CD14-positive monocyte (primary cell): ENCODE measurements at regions not wholly inside any gene's neighbourhood (a gene's known extent, or its start where the extent isn't known, plus 50 kb on each side); places are given as distances from the start of the nearest gene placed in this dataset.

ENCODE experiments used
- DNase-seq, 3 donors: peaks; one replicate each; pipeline ENCODE4 v3.0.0-alpha.2; 2011 to 2022
- H2AFZ ChIP-seq: 2 replicates; pipeline ENCODE4 v1.6.0; 2012; ENCODE audit warnings: mild to moderate bottlenecking, low read depth, low read length, inconsistent platforms; ENCODE audit not compliant: insufficient read depth, poor library complexity, severe bottlenecking
- H3K27ac ChIP-seq, 2 donors: 1 replicate in 1 of 2; 2 replicates in 1 of 2; pipeline ENCODE4 v1.5.1; 2012 to 2013; ENCODE audit warnings: low read length in 2 of 2, control low read depth in 1 of 2, inconsistent platforms in 1 of 2, low read depth in 1 of 2, mild to moderate bottlenecking in 1 of 2
- H3K27me3 ChIP-seq, 2 donors: one replicate each; pipeline versions ENCODE4 v1.6.0 to v1.6.1; 2011 to 2013; ENCODE audit warnings: low read length in 2 of 2; ENCODE audit not compliant: control insufficient read depth in 2 of 2, insufficient read depth in 2 of 2
- H3K36me3 ChIP-seq, 2 donors: replicated peaks in 1 of 2; 1 replicate in 1 of 2; 2 replicates in 1 of 2; pipeline versions ENCODE4 v1.5.1 to v1.6.1; 2012 to 2013; ENCODE audit warnings: low read length in 2 of 2, control low read depth in 1 of 2, inconsistent platforms in 1 of 2, mild to moderate bottlenecking in 1 of 2; ENCODE audit not compliant: insufficient read depth in 2 of 2, control insufficient read depth in 1 of 2
- H3K4me1 ChIP-seq, 2 donors: 1 replicate in 1 of 2; 2 replicates in 1 of 2; pipeline versions ENCODE4 v1.5.1 to v1.6.1; 2012 to 2013; ENCODE audit warnings: low read length in 2 of 2, control low read depth in 1 of 2, inconsistent platforms in 1 of 2, mild to moderate bottlenecking in 1 of 2, moderate library complexity in 1 of 2; ENCODE audit not compliant: insufficient read depth in 2 of 2, control insufficient read depth in 1 of 2
- H3K4me2 ChIP-seq: replicated peaks from 2 replicates; pipeline ENCODE3; 2012; ENCODE audit warnings: low read length, moderate library complexity, mild to moderate bottlenecking; ENCODE audit not compliant: poor library complexity, severe bottlenecking; ENCODE audit errors: extremely low read depth
- H3K4me3 ChIP-seq, 3 experiments: fragments of 200-600 bp in 1 of 3; sonication (generic) in 1 of 3; replicated peaks in 1 of 3; 1 replicate in 2 of 3; 2 replicates in 1 of 3; pipeline ENCODE4 v1.5.1; 2011 to 2013; ENCODE audit warnings: low read length in 3 of 3, mild to moderate bottlenecking in 3 of 3, control low read depth in 2 of 3, low read depth in 2 of 3, inconsistent platforms in 1 of 3, moderate library complexity in 1 of 3
- H3K79me2 ChIP-seq: 2 replicates; pipeline ENCODE4 v1.6.0; 2012; ENCODE audit warnings: mild to moderate bottlenecking, control low read depth, inconsistent platforms, low read length, moderate library complexity; ENCODE audit not compliant: insufficient read depth
- H3K9ac ChIP-seq: 2 replicates; pipeline ENCODE4 v1.6.0; 2017; ENCODE audit warnings: low read length, mild to moderate bottlenecking; ENCODE audit not compliant: insufficient read depth, poor library complexity, severe bottlenecking
- H3K9me3 ChIP-seq, 2 donors: replicated peaks in 1 of 2; 1 replicate in 1 of 2; 2 replicates in 1 of 2; pipeline versions ENCODE4 v1.5.1 to v1.6.1; 2012 to 2013; ENCODE audit warnings: low read length in 2 of 2, control low read depth in 1 of 2; ENCODE audit not compliant: control insufficient read depth in 1 of 2, insufficient read depth in 1 of 2
- H4K20me1 ChIP-seq: 2 replicates; pipeline ENCODE4 v1.6.0; 2012; ENCODE audit warnings: mild to moderate bottlenecking, low read length, control low read depth, moderate library complexity; ENCODE audit not compliant: insufficient read depth
- H3K27ac Mint-ChIP-seq, 7 donors: one replicate each; pipeline ENCODE4 v1.8.0; 2020; ENCODE audit warnings: mild to moderate bottlenecking in 7 of 7, mixed read lengths in 7 of 7, moderate library complexity in 6 of 7, inconsistent platforms in 2 of 7
- H3K27me3 Mint-ChIP-seq, 3 donors: one replicate each; pipeline ENCODE4 v1.8.0; 2021 to 2022; ENCODE audit warnings: low read depth in 3 of 3, mild to moderate bottlenecking in 3 of 3, mixed read lengths in 3 of 3, moderate library complexity in 3 of 3, inconsistent platforms in 1 of 3
- H3K36me3 Mint-ChIP-seq, 2 donors: one replicate each; pipeline ENCODE4 v1.8.0; 2020; ENCODE audit warnings: mixed read lengths in 2 of 2, inconsistent platforms in 1 of 2, mild to moderate bottlenecking in 1 of 2
- H3K4me1 Mint-ChIP-seq: one replicate; pipeline ENCODE4 v1.8.0; 2020; ENCODE audit warnings: mild to moderate bottlenecking, mixed read lengths
- H3K4me3 Mint-ChIP-seq, 2 donors: one replicate each; pipeline ENCODE4 v1.8.0; 2020; ENCODE audit warnings: mild to moderate bottlenecking in 2 of 2, mixed read lengths in 2 of 2, moderate library complexity in 1 of 2
- H3K9me3 Mint-ChIP-seq, 7 donors: one replicate each; pipeline ENCODE4 v1.8.0; 2020 to 2022; ENCODE audit warnings: mixed read lengths in 7 of 7, mild to moderate bottlenecking in 6 of 7, moderate library complexity in 6 of 7, inconsistent platforms in 2 of 7
- WGBS: methylation state at CpG from one replicate; pipeline ENCODE4 v1.1.5; 2013; ENCODE audit warnings: missing lambda C conversion rate; ENCODE audit not compliant: insufficient coverage; 5-methylcytosine and 5-hydroxymethylcytosine counted together
- intact Hi-C, 2 donors: fragments of 100-400 bp; cut with micrococcal nuclease; formaldehyde crosslinking; loops; one replicate each; pipeline versions ENCODE4 v1.15.0 to v1.15.1; 2023
- TF ChIP-seq, protein P1 (sequence below): fragments of 200-600 bp; IDR thresholded peaks from one replicate; pipeline ENCODE4 v1.8.0; 2022; ENCODE audit warnings: antibody characterized with exemption, mild to moderate bottlenecking

- WGBS = 100% methylated on average over 2 of the region's 2 CpGs
- Histone ChIP-seq H3K79me2 (no peaks in the 10 kb centered on the region), H3K27me3 (no peaks in the 10 kb centered on the region), H3K27ac (no peak overlapping the region), H3K4me2 (no peak overlapping the region), H3K9me3 (no peaks in the 10 kb centered on the region), H3K9ac (no peak overlapping the region), H3K4me1 (no peaks in the 10 kb centered on the region), H4K20me1 (no peaks in the 10 kb centered on the region), H3K4me3 (no peak overlapping the region), H3K36me3 (no peaks in the 10 kb centered on the region), H2AFZ (no peak overlapping the region)
- Mint-ChIP-seq H3K4me1 (no peaks in the 10 kb centered on the region), H3K4me3 (no peak overlapping the region), H3K9me3 (peaks cover 0 to 6% (median 2%) of the 10 kb centered on the region in 7 donors), H3K27ac (no peak overlapping the region), H3K36me3 (no peaks in the 10 kb centered on the region), H3K27me3 (peaks cover 0 to 4% (median 2%) of the 10 kb centered on the region in 3 donors)
- TF ChIP-seq, protein P1, sequence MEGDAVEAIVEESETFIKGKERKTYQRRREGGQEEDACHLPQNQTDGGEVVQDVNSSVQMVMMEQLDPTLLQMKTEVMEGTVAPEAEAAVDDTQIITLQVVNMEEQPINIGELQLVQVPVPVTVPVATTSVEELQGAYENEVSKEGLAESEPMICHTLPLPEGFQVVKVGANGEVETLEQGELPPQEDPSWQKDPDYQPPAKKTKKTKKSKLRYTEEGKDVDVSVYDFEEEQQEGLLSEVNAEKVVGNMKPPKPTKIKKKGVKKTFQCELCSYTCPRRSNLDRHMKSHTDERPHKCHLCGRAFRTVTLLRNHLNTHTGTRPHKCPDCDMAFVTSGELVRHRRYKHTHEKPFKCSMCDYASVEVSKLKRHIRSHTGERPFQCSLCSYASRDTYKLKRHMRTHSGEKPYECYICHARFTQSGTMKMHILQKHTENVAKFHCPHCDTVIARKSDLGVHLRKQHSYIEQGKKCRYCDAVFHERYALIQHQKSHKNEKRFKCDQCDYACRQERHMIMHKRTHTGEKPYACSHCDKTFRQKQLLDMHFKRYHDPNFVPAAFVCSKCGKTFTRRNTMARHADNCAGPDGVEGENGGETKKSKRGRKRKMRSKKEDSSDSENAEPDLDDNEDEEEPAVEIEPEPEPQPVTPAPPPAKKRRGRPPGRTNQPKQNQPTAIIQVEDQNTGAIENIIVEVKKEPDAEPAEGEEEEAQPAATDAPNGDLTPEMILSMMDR = no peak
- no peak for DNase-seq
- intact Hi-C loops = no loop called here
Measured at GRCh38 chr16:54712866-54713265, 217.8 kb upstream of the IRX5 start.

DNA sequence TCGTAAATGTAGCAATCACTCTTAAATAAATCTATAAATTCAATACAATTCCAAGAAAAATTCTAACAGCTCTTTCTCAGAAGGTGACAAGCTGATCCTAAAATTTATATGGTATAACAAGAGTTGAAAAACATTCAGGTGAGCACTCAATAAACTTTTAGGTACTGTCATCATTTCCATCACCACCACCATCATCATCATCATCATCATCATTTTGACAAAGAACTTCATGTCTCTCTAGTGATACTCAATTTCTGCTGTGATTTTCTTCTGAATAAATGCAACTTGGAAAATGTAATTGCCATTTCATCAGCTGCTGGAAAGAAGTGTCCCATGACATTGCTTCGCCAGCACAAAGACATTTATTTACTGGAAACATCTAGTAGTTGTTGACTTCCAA lies 222.9 kb upstream of the IRX5 start:
- H3K27ac Mint-ChIP-seq = no peak overlapping the region
- intact Hi-C loops = no loop called here
- WGBS = no CpG with 5 or more reads among the region's 2 CpGs
- no peaks in the 10 kb centered on the region for H4K20me1 ChIP-seq
- H3K4me2 ChIP-seq = no peak overlapping the region
- H3K27me3 Mint-ChIP-seq = peaks cover 2 to 4% (median 2%) of the 10 kb centered on the region in 3 donors
- H3K9me3 ChIP-seq = no peaks in the 10 kb centered on the region
- H3K9me3 Mint-ChIP-seq = peaks cover 0 to 6% (median 2%) of the 10 kb centered on the region in 7 donors
- no peaks in the 10 kb centered on the region for H3K4me1 Mint-ChIP-seq
- no peak overlapping the region for H3K27ac ChIP-seq
- no peak overlapping the region for H3K4me3 Mint-ChIP-seq
- no peak overlapping the region for H2AFZ ChIP-seq
- no peak overlapping the region for H3K9ac ChIP-seq
- no peak for DNase-seq
- H3K4me3 ChIP-seq = no peak overlapping the region
- TF ChIP-seq, protein P1 = no peak
- no peaks in the 10 kb centered on the region for H3K4me1 ChIP-seq
- no peaks in the 10 kb centered on the region for H3K36me3 Mint-ChIP-seq
- H3K79me2 ChIP-seq = no peaks in the 10 kb centered on the region
- H3K36me3 ChIP-seq = no peaks in the 10 kb centered on the region
- H3K27me3 ChIP-seq = no peaks in the 10 kb centered on the region
